Activated naive CD4-positive, alpha-beta T cell treated with anti-CD3 and anti-CD28 coated beads, Interleukin-2, amount 10 ng/mL, durations not matched to agents 7 days and 5 days (primary cell): ENCODE measurements at regions not wholly inside any gene's neighbourhood (a gene's known extent, or its start where the extent isn't known, plus 50 kb on each side); places are given as distances from the start of the nearest gene placed in this dataset.
"Not testable (repeated sequence)": the region's sequence is repeated elsewhere in the genome, so short reads cannot be mapped to it uniquely, and the experiment has no call there.

Source experiments
- CTCF ChIA-PET: fragments of 350-600 bp; sonication (Branson Sonifier 250); formaldehyde crosslinking; loops from one replicate; lab custom pipeline; 2021; ENCODE audit warnings: antibody characterized with exemption; lab: Charles Lee
- DNase-seq: peaks from one replicate; pipeline ENCODE4 v3.0.0-alpha.2; 2020
- H3K27ac Mint-ChIP-seq: one replicate; pipeline ENCODE4 v1.8.0; 2021; ENCODE audit warnings: mild to moderate bottlenecking, moderate library complexity, mixed read lengths
- H3K27me3 Mint-ChIP-seq: one replicate; pipeline ENCODE4 v1.8.0; 2021; ENCODE audit warnings: mild to moderate bottlenecking, mixed read lengths
- H3K36me3 Mint-ChIP-seq: one replicate; pipeline ENCODE4 v1.8.0; 2021; ENCODE audit warnings: mixed read lengths
- H3K4me1 Mint-ChIP-seq: one replicate; pipeline ENCODE4 v1.8.0; 2021; ENCODE audit warnings: mixed read lengths
- H3K4me3 Mint-ChIP-seq: one replicate; pipeline ENCODE4 v1.8.0; 2021; ENCODE audit warnings: mild to moderate bottlenecking, moderate library complexity, mixed read lengths
- H3K9me3 Mint-ChIP-seq: one replicate; pipeline ENCODE4 v1.8.0; 2021; ENCODE audit warnings: mixed read lengths

DNA sequence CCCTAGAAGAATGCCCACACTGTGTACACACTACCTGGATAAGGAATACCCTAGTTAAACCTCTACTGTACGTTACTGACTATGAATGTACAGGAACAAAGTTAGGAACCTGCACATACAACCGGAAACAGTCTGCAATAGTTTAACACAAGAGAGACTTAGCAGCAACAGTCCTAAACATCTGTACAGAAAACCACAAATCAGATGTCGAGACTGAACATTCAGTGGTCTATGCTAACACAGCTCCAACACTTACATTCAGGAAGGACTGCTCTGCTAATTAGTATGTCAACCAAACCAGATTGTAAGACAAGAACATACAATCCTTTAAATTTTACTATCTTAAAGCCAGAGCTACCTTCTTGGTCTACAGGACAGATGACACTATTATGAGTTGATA, 104.9 kb downstream of the ZNF429 start:
- Mint-ChIP-seq H3K27ac (no peak overlapping the region), H3K36me3 (no peaks in the 10 kb centered on the region)
- CTCF ChIA-PET = no interaction called here

DNA sequence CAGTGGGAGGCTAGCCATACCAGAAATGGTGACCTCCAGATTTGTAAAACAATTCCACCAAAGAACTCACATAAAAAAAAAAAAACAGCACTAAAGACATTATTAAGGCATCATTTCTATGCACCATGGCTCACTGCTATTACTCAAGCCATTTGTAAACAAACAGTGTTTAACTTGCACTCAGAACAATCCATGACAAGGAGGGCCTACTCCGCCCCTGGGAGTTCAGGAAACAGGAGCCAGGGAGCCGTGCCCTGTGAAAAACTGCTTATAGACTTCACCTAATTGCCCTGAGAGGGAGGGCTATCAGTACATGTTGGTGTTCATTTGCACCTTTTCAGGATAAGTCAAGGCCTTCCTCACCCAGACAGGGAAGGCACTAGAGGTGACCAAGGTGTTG, 103.2 kb downstream of the ZNF429 start:
- Mint-ChIP-seq H3K4me1 (peaks cover 18% of the 10 kb centered on the region), H3K9me3 (peaks cover 8% of the 10 kb centered on the region), H3K27ac (no peak overlapping the region), H3K36me3 (peaks cover 4% of the 10 kb centered on the region), H3K27me3 (no peaks in the 10 kb centered on the region), H3K4me3 (no peak overlapping the region)
- CTCF ChIA-PET = no interaction called here
- DNase-seq = no peak

More for the DNA sequence above, 104.9 kb downstream of the ZNF429 start:
- no peak for DNase-seq
- Mint-ChIP-seq H3K27me3 (no peaks in the 10 kb centered on the region), H3K4me1 (peaks cover under 1% of the 10 kb centered on the region), H3K9me3 (peaks cover 6% of the 10 kb centered on the region), H3K4me3 (no peak overlapping the region)

DNA sequence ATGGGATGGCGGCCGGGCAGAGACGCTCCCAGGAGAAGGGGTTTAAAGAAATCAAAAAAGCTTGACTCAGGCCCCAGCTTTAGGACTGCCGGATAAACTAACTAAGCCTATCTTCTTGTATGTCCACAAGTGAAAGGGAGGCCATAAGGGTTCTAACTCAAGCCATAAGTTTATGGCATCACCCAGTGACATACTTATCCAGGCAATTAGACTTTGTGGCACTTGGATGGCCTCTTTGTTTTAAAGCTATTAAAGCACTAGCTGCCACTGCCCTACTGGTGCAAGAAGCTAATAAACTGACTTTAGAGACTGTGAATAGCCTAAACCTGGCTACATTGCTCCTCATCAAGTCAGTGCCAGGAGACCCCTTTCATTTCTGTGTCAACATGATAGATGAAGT, 102.0 kb downstream of the ZNF429 start:
- H3K9me3 Mint-ChIP-seq = peaks cover 10% of the 10 kb centered on the region
- DNase-seq = no peak
- H3K27me3 Mint-ChIP-seq = no peaks in the 10 kb centered on the region
- H3K4me3 Mint-ChIP-seq = no peak overlapping the region
- H3K27ac Mint-ChIP-seq = no peak overlapping the region
- peaks cover 20% of the 10 kb centered on the region for H3K4me1 Mint-ChIP-seq
- H3K36me3 Mint-ChIP-seq = peaks cover 4% of the 10 kb centered on the region
- CTCF ChIA-PET = no interaction called here

DNA sequence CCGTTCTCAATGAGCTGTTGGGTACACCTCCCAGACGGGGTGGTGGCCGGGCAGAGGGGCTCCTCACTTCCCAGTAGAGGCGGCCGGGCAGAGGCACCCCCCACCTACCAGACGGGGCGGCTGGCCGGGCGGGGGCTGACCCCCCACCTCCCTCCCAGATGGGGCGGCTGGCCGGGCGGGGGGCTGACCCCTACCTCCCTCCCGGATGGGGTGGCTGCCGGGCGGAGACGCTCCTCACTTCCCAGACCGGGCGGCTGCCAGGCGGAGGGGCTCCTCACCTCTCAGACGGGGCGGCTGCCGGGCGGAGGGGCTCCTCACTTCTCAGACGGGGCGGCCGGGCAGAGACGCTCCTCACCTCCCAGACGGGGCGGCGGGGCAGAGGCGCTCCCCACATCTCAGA, 101.6 kb downstream of the ZNF429 start:
- H3K27me3 Mint-ChIP-seq, CTCF ChIA-PET, H3K36me3 Mint-ChIP-seq, H3K27ac Mint-ChIP-seq, H3K4me3 Mint-ChIP-seq, DNase-seq: not testable (repeated sequence)
- peaks cover 10% of the 10 kb centered on the region for H3K9me3 Mint-ChIP-seq
- H3K4me1 Mint-ChIP-seq = peaks cover 20% of the 10 kb centered on the region

DNA sequence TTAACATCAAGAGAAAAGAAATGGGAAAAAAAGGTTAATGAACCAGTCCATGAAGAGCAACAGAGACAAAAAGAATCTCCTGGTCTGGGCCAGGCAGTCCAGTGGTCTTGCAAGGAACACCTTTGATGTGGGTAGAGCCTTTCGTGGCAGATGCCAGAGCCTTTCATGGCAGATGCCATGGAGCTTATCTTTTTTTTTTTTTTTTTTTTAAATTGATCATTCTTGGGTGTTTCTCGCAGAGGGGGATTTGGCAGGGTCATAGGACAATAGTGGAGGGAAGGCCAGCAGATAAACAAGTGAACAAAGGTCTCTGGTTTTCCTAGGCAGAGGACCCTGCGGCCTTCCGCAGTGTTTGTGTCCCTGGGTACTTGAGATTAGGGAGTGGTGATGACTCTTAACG, 100.9 kb downstream of the ZNF429 start:
- H3K4me1 Mint-ChIP-seq = peaks cover 20% of the 10 kb centered on the region
- CTCF ChIA-PET, H3K27me3 Mint-ChIP-seq, H3K36me3 Mint-ChIP-seq, DNase-seq, H3K27ac Mint-ChIP-seq, H3K4me3 Mint-ChIP-seq: not testable (repeated sequence)
- H3K9me3 Mint-ChIP-seq = peaks cover 10% of the 10 kb centered on the region

DNA sequence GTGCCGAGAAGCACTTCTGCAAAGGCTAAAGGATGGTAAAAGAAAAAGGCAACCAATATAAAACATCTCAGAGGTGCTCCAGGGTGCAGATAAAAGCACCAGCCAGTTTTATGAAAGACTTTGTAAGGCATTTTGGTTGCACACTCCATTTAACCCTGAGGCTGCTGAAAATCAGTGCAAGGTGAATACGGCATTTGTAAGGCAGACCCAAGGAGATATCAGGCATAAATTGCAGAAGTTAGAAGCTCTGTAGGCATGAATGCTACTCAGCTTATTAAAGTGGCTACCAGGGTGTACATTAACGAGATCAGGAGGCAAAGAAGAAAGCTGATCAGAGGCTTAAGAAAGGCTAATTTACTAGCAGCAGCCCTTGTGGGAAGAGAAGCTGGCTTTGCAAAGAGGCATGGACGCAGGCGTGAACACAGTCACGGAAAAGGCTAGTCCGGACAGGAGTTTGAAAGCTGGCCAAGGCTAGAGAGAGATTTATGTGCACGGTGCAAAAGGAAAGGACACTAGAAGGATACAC, 99.6 kb downstream of the ZNF429 start:
- peaks cover 20% of the 10 kb centered on the region for H3K4me1 Mint-ChIP-seq
- peak overlapping the region; percentile 93 for H3K27ac Mint-ChIP-seq
- peak overlapping the region; percentile 83 for H3K4me3 Mint-ChIP-seq
- H3K27me3 Mint-ChIP-seq = no peaks in the 10 kb centered on the region
- no peak for DNase-seq
- CTCF ChIA-PET = interaction anchor here (1.6 kb wide), 1 partner anchor 121 kb away, joined by 5 read pairs; no protein-coding TSS in a partner anchor
- H3K36me3 Mint-ChIP-seq = peaks cover 4% of the 10 kb centered on the region
- H3K9me3 Mint-ChIP-seq = peaks cover 8% of the 10 kb centered on the region
